GM12891 (cell line): ENCODE measurements at regions not wholly inside any gene's neighbourhood (a gene's known extent, or its start where the extent isn't known, plus 50 kb on each side); places are given as distances from the start of the nearest gene placed in this dataset.

Experiments used
- POLR2A ChIP-seq: IDR thresholded peaks from 2 replicates; pipeline ENCODE4 v1.6.1; 2011; ENCODE audit warnings: low read depth, low read length, control low read depth
- TAF1 ChIP-seq: IDR thresholded peaks from 2 replicates; pipeline ENCODE4 v1.6.1; 2011; ENCODE audit warnings: low read depth, low read length, control low read depth

GRCh38 chr17:34413443-34414119 is 50.5 kb upstream of the CCL1 start:
- TF ChIP-seq TAF1 (no peak), POLR2A (no peak)
